Hypothalamus (tissue), 51 donors: ENCODE measurements at regions not wholly inside any gene's neighbourhood (a gene's known extent, or its start where the extent isn't known, plus 50 kb on each side); places are given as distances from the start of the nearest gene placed in this dataset.

Experiments used
- DNase-seq, 51 donors: peaks; one replicate each; lab custom pipeline; 2025; lab: John Stamatoyannopoulos, UW

- no peak for DNase-seq
Observed at GRCh38 chr1:239322369-239322768, 64.0 kb upstream of the CHRM3 start.

- no peak for DNase-seq
Observed at GRCh38 chr1:239321877-239322276, 64.5 kb upstream of the CHRM3 start.

GRCh38 chr1:239317948-239318347 is 68.4 kb upstream of the CHRM3 start:
- DNase-seq, result no peak

- DNase-seq, result no peak
Observed at GRCh38 chr1:239315631-239316217, 70.6 kb upstream of the CHRM3 start.

GRCh38 chr1:239311331-239311730 is 75.0 kb upstream of the CHRM3 start:
- DNase-seq, result no peak

DNA sequence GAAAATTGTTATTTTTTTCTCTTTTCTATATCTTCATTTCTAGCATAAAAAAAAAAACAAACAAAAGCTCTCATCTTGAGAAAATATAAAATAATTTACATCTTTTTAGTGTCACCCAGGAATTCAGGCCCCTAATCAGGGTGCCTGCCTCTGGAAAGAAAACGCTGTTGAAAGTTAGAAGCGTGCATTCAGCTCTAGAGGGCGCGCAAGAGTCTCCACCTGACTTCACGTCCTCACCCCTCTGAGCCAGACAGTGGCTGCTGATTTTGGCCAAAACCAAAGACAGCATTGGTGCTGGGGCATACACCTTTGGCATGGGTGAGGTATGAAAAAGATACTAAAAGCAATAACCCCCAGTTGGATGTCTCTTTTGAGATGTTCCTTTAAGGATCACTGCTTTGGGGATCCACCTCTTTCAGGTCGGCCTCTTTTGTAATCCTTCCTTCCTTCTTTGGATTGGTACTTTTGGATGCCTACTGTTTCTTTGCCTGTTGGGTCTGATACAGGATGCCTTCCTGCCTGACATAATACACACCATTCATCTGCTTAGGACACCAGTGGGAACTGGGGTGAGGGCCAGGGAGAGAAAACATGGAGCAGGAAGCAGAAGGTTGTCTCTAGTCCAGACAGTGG is 77.6 kb upstream of the CHRM3 start:
- DNase-seq, result peak in 7 of 51 donors; percentile 1 to 18 (median 3)

GRCh38 chr1:239307886-239308285 is 78.5 kb upstream of the CHRM3 start:
- no peak for DNase-seq

GRCh38 chr1:239306426-239306825 is 79.9 kb upstream of the CHRM3 start:
- DNase-seq, result no peak

- DNase-seq, result no peak
Observed at GRCh38 chr1:239303289-239303688, 83.1 kb upstream of the CHRM3 start.

DNA sequence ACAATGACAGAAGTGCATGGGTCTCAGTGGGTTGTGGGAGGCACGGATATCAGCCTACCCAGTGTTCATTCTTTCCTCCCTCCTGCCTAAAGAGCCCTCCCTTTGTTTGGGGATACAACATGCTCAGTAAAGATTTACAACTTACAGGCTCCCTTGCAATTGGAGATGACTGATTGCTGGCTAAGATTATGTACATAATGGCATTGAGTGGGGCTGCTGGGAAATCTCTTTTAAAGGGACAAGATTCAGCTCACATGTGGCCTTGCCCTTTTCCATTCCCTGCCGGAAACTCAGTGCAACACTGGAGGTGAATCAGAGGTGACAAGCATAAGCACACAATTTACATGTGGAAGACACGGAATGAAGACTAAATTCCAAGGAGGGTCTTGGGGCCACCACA is 83.7 kb upstream of the CHRM3 start:
- DNase-seq, result no peak

DNA sequence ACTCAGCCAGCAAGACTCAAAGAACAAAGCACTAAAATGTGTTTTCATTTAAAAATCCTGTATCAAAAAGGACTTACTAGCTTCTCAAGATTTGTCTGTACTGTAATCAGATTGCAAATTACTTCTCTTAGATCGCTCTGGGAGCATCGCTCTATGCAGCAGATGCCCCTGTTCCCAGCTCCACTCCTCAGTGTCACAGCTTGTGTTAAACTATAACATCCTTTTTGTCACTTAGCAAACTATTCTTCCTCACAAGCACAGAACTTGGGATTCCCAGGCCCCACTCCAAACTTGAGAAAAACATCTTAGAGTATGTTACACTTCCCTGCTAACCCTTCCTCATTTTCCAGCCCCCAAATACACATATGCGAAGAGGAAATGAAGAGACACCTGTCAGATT is 85.1 kb upstream of the CHRM3 start:
- no peak for DNase-seq

GRCh38 chr1:239297910-239298309 is 88.5 kb upstream of the CHRM3 start:
- no peak for DNase-seq

DNA sequence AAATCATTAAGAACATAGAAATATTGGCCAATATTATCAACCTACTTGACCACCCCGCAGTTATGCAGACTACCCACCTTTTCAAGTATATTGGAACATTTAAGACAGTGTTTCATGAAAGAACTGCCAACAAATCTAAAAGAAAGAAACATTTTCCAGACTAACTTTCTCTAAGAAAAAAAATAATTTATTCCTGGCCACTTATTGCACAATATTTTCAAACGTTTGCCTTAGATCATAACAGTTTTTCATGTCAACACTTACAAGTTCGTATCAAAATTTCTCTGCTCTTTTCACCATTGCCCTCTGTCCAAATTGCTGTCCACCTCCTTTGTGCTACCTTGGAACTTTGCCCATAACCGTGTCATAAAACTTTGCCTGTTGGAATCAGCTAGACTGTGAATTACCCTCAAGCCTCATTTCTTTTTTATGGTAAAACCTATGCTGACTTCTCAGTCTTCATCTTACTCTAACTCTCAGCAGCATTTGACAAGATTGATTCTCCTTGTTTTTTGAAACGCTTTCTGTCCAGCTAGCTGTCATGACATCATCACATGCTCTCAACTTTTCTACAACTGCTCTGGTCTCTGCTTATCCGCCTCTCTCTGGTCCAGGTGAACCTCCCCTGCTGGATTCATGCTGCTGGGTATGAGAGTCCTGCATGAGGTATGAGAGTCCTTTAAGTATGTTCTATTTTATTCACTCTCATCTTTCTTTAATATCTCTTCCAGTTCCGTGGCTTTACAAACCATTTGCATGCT is 92.8 kb upstream of the CHRM3 start:
- DNase-seq, result no peak

DNA sequence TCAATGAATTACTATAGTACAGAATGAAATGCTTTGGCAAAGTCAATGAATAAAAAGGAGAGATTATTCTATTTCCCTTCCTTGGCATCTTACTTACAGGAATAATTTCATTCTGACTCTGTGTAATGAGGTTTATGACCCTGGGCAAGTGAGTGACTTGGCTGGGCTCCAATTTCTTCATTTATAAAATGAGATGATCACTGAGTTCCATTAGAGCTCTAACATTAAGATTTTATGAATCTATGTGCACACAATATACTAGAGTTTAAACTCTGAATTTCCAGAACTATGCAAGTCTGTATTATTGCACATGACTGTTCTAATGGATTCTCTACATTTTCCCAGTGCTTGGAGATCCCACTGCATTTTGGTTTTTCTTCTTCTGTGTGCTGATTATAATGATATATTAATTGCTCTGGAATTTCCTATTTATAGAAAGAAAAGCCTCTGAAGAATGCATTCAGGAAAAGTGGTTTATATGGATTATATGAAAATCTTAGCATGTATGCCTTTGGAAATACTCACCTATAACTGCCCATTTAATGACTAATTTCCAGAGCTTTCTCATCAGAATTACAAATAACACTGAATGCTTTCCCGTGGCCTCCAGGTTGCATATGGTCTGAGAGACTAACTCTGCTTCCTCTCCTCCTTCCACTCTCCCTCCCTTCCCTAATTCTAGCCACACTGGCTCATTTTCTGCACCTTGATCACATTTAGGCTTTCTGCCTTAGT is 97.4 kb upstream of the CHRM3 start:
- DNase-seq, result no peak

DNA sequence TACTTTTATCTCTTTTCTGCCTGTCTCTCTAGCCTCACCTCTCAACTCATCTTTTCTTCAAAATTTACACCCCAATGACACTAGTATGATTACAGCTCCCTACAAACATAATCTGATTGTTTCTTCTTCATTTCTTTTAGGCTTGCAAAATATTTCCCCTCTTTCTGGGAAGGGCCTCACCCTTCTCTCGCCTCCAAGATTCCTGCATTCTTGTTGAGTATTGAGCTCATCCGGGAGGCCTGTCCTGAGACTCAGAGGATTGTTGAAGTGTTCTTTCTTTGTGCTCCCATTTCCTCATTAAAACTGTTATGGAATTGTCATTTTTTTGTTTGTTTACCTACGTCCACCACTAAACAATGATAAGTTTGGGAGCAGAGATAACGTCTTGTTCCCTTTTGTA is 99.1 kb upstream of the CHRM3 start:
- DNase-seq, result no peak

- DNase-seq, result no peak
Observed at GRCh38 chr1:239283216-239283615, 103.2 kb upstream of the CHRM3 start.

- no peak for DNase-seq
Observed at GRCh38 chr1:239282411-239282810, 104.0 kb upstream of the CHRM3 start.

- no peak for DNase-seq
Observed at GRCh38 chr1:239276051-239276450, 110.3 kb upstream of the CHRM3 start.

DNA sequence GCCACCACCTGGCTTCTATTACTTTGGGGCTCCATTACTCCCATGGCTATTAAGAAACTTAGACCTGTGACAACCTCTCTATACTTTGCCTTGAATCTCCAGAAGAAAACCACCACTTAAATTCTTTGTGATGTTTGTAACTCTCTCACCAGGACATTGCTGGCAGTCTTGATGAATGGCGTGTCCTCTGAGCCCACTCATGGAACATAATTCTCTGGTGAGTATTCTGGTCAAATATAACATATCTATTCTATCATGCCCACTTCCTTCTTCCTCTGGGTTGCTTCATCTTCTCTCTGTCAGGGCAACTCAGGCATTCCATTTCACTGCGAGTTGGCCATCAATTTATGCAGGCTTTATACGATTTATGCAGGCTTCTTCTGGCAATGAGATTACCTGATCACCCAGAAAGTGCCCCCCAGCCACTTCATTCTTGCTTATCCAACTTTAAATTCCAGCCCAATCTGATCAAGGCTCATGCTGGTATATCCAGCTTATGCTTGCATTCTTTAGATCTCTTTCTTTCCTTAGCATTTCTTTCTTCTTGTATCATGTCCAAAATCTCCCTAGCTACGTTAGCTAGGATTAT is 112.0 kb upstream of the CHRM3 start:
- no peak for DNase-seq

GRCh38 chr1:239270509-239270908 is 115.9 kb upstream of the CHRM3 start:
- DNase-seq, result no peak

GRCh38 chr1:239269706-239270105 is 116.7 kb upstream of the CHRM3 start:
- no peak for DNase-seq
